ENCODE measurements at regions not wholly inside any gene's neighbourhood (a gene's known extent, or its start where the extent isn't known, plus 50 kb on each side); places are given as distances from the start of the nearest gene placed in this dataset.
A peak's percentile ranks its signal among the peaks of the same experiment; 100 is the strongest.
"Not testable (repeated sequence)": the region's sequence is repeated elsewhere in the genome, so short reads cannot be mapped to it uniquely, and the experiment has no call there.

DNA sequence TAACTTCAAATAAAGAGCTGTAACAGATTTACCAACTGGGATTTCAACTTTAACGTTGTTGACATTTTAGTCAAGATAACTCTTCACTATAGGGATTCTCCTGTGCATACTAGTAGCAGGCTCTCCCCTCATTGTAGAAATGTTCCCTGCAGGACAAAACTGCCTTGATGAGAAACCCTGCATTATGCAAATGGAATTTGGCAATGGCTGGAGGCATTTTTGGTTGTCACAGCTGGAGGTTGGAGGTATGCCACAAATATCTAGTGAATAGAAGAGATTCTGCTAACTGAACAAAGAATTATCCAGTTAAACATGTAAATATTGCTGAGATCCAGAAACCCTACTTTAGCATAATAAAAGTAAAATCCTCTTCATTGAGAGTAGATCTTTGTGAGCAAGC, 928.8 kb upstream of the ALCAM start:
- Histone ChIP-seq H3K36me3 (no peaks in the 10 kb centered on the region), H3K27ac (peak overlapping the region in 1 of 4 donors; percentile 43)
- intact Hi-C loops (cut with DNase I) = no loop called here

DNA sequence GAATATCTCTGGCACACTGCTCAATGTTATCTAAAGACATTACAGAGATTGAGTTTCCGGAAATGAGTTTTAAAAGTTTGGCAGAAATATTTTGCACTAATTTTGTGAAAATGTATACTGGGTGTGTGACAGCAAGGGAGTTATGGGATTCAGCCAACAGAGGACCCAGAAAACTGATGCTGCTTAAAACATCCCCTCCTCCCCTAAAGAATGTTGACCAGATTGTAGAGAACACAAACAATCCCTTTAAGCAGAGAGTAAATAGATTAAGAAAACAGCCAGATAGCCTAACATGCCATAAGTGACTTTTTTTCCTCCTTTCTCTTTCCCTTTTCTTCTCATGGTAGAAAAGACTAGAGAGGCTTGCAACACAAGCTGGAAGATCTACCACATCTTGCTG, 928.0 kb upstream of the ALCAM start:
- Histone ChIP-seq H3K36me3 (no peaks in the 10 kb centered on the region), H3K9me3 (no peaks in the 10 kb centered on the region), H3K4me1 (peaks cover 0 to 19% (median 11%) of the 10 kb centered on the region in 4 donors), H3K27me3 (no peaks in the 10 kb centered on the region), H3K27ac (peak overlapping the region in 1 of 4 donors; percentile 10), H3K4me3 (no peak overlapping the region)
- TF ChIP-seq, protein P1, sequence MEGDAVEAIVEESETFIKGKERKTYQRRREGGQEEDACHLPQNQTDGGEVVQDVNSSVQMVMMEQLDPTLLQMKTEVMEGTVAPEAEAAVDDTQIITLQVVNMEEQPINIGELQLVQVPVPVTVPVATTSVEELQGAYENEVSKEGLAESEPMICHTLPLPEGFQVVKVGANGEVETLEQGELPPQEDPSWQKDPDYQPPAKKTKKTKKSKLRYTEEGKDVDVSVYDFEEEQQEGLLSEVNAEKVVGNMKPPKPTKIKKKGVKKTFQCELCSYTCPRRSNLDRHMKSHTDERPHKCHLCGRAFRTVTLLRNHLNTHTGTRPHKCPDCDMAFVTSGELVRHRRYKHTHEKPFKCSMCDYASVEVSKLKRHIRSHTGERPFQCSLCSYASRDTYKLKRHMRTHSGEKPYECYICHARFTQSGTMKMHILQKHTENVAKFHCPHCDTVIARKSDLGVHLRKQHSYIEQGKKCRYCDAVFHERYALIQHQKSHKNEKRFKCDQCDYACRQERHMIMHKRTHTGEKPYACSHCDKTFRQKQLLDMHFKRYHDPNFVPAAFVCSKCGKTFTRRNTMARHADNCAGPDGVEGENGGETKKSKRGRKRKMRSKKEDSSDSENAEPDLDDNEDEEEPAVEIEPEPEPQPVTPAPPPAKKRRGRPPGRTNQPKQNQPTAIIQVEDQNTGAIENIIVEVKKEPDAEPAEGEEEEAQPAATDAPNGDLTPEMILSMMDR (IDR thresholded peaks at IDR 0.05) = no peak
- TF ChIP-seq POLR2A (IDR thresholded peaks at IDR 0.05) (no peak), POLR2AphosphoS5 (IDR thresholded peaks at IDR 0.05) (no peak), EP300 (IDR thresholded peaks at IDR 0.05) (no peak)
- WGBS, 2 donors = 75 to 86% methylated on average over 1 of the region's 1 CpG
- intact Hi-C loops (cut with DNase I) = no loop called here
- DNase-seq = no peak

More for the DNA sequence above, 928.8 kb upstream of the ALCAM start:
- H3K27me3 ChIP-seq = no peaks in the 10 kb centered on the region
- H3K9me3 ChIP-seq = no peaks in the 10 kb centered on the region
- no peak overlapping the region for H3K4me3 ChIP-seq
- peaks cover 0 to 19% (median 11%) of the 10 kb centered on the region in 4 donors for H3K4me1 ChIP-seq
- WGBS, 2 donors = 0 to 15% methylated on average over 1 of the region's 1 CpG
- TF ChIP-seq EP300 (IDR thresholded peaks at IDR 0.05) (no peak), POLR2A (IDR thresholded peaks at IDR 0.05) (no peak), POLR2AphosphoS5 (IDR thresholded peaks at IDR 0.05) (no peak)
- TF ChIP-seq, protein P1 (IDR thresholded peaks at IDR 0.05) = no peak
- DNase-seq = no peak

DNA sequence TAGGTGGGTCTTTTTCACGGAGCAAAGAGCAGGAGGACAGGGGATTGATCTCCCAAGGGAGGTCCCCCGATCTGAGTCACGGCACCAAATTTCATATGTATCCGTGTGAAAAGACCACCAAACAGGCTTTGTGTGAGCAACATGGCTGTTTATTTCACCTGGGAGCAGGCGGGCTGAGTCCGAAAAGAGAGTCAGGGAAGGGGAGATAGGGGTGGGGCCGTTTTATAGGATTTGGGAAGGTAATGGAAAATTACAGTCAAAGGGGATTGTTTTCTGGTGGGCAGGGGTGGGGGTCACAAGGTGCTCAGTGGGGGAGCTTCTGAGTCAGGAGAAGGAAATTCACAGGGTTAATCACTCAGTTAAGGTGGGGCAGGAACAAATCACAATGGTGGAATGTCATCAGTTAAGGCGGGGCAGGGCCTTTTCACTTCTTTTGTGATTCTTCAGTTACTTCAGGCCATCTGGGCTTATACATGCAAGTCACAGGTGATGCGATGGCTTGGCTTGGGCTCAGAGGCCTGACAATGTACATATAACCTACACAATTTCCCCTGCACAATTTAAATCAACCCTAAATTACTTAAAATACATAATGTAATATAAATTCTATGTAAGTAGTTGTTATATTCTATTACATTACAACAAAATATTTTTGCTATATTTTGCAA, 921.3 kb upstream of the ALCAM start:
- H3K27ac ChIP-seq; H3K4me1 ChIP-seq; DNase-seq; intact Hi-C loops (cut with DNase I); H3K27me3 ChIP-seq; H3K9me3 ChIP-seq; H3K36me3 ChIP-seq; H3K4me3 ChIP-seq: not testable (repeated sequence)
- WGBS, 2 donors = 81 to 89% methylated on average over 8 to 9 of the region's 9 CpGs

DNA sequence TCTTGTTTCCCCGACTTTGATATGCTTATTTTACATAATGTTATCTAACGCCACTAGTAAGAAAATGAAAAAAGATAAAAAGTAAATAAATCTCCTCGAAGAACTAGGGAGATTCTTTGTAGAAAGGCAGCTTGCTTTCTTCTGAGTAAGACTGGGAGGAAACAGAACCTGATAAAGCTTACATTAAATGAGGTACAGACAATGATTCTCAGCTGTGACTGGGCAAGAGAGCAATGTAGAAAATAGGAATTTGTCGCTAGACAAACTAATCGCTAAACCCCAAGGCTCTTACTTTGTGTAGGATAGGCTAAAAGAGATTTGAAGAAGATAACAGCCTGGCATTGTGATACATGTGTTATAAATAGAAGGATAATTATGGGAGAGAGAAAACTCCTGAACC, 919.0 kb upstream of the ALCAM start:
- Histone ChIP-seq H3K4me3 (no peak overlapping the region), H3K36me3 (no peaks in the 10 kb centered on the region), H3K27me3 (no peaks in the 10 kb centered on the region), H3K4me1 (no peaks in the 10 kb centered on the region), H3K9me3 (no peaks in the 10 kb centered on the region), H3K27ac (no peak overlapping the region)
- TF ChIP-seq POLR2AphosphoS5 (IDR thresholded peaks at IDR 0.05) (no peak), EP300 (IDR thresholded peaks at IDR 0.05) (no peak), POLR2A (IDR thresholded peaks at IDR 0.05) (no peak)
- TF ChIP-seq, protein P1 (IDR thresholded peaks at IDR 0.05) = no peak
- 64 to 72% methylated on average over 5 of the region's 5 CpGs for WGBS, 2 donors
- intact Hi-C loops (cut with DNase I) = no loop called here
- no peak for DNase-seq

DNA sequence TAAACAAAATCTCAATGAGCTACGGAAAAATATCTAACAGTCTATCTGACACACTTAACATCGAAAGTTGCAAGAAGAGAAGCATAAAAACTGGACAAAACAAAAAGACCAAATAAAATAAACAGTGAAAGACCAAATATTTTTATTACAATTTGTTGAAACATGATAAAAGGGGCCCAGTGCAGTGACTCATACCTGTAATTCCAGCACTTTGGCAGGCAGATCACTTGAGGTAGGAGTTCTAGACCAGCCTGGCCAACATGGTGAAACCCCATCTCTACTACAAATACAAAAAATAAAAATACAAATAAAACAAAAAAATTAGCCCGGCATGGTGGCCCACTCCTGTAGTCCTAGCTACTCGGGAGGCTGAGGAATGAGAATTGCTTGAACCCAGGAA, 914.0 kb upstream of the ALCAM start:
- Histone ChIP-seq H3K9me3 (no peaks in the 10 kb centered on the region), H3K4me3 (no peak overlapping the region), H3K27me3 (no peaks in the 10 kb centered on the region), H3K36me3 (no peaks in the 10 kb centered on the region), H3K27ac (no peak overlapping the region), H3K4me1 (no peaks in the 10 kb centered on the region)
- no peak for DNase-seq
- TF ChIP-seq EP300 (IDR thresholded peaks at IDR 0.05) (no peak), POLR2AphosphoS5 (IDR thresholded peaks at IDR 0.05) (no peak), POLR2A (IDR thresholded peaks at IDR 0.05) (no peak)
- TF ChIP-seq, protein P1 (IDR thresholded peaks at IDR 0.05) = no peak
- intact Hi-C loops (cut with DNase I) = no loop called here
- WGBS, 2 donors = 86 to 88% methylated on average over 4 of the region's 4 CpGs

Measured in sigmoid colon (tissue), 6 donors.